ENCODE measurements at regions not wholly inside any gene's neighbourhood (a gene's known extent, or its start where the extent isn't known, plus 50 kb on each side); places are given as distances from the start of the nearest gene placed in this dataset.

- TF ChIP-seq ATF7 (IDR thresholded peaks at IDR 0.05; ENCODE audit: low read depth) = no peak
- no peak for TF ChIP-seq BRCA1 (IDR thresholded peaks at IDR 0.05; ENCODE audit: low read depth, low read length)
- TF ChIP-seq KLF5 (IDR thresholded peaks at IDR 0.05; ENCODE audit: partially characterized antibody) = no peak
- no peak for TF ChIP-seq NR2C2 (IDR thresholded peaks at IDR 0.05; ENCODE audit: borderline replicate concordance, control insufficient read depth, insufficient read length, low read depth)
- no peak for TF ChIP-seq HDGF (IDR thresholded peaks at IDR 0.05)
- TF ChIP-seq USF2 (IDR thresholded peaks at IDR 0.05; ENCODE audit: borderline replicate concordance, low read depth, low read length) = no peak
- SMC1A ChIA-PET (ENCODE audit: uncharacterized antibody, unreplicated experiment) = interaction anchor here (0.5 to 1.1 kb wide), 2 partner anchors 9 to 11 kb away, joined by 3 read pairs; no protein-coding TSS in a partner anchor
- H3K9me3 ChIP-seq (replicated peaks; ENCODE audit: control insufficient read depth, insufficient read depth, low read length) = no peaks in the 10 kb centered on the region
- no peaks in the 10 kb centered on the region for H4K20me1 ChIP-seq (ENCODE audit: control insufficient read depth, insufficient read depth)
- ATAC-seq (no peak), DNase-seq (ENCODE audit: low read depth, low spot score) (no peak), FAIRE-seq (no peak)
- POLR2A ChIA-PET = no interaction called here
- in situ Hi-C loops (cut with MboI) (no loop called here), intact Hi-C loops (cut with micrococcal nuclease; ENCODE audit: unreplicated experiment) (no loop called here)
- H2AFZ ChIP-seq (ENCODE audit: control insufficient read depth, low read depth, low read length) = no peak overlapping the region
- RAD21 ChIA-PET (ENCODE audit: unreplicated experiment) = no interaction called here
- H3K27ac ChIP-seq (ENCODE audit: control insufficient read depth, insufficient read depth) = no peak overlapping the region
- H3K79me2 ChIP-seq (ENCODE audit: control insufficient read depth, insufficient read depth, low read length) = no peaks in the 10 kb centered on the region
- H3K9ac ChIP-seq (ENCODE audit: control insufficient read depth, insufficient read depth, low read length) = no peak overlapping the region
- no peaks in the 10 kb centered on the region for H3K36me3 ChIP-seq (ENCODE audit: control insufficient read depth in 2 of 2, insufficient read depth in 2 of 2, low read length in 1 of 2)
- H3K4me2 ChIP-seq (ENCODE audit: control insufficient read depth, insufficient read depth) = no peak overlapping the region
- H3K27me3 ChIP-seq (replicated peaks in 1 of 2; ENCODE audit: control insufficient read depth in 2 of 2, insufficient read depth in 2 of 2, low read length in 1 of 2) = no peaks in the 10 kb centered on the region
- no peaks in the 10 kb centered on the region for H3K4me1 ChIP-seq (ENCODE audit: control insufficient read depth, insufficient read depth, low read length)
- no peak overlapping the region for H3K4me3 ChIP-seq
- WGBS (ENCODE audit: insufficient coverage, insufficient replicate concordance, low lambda C conversion rate, missing lambda C conversion rate) = 3% methylated on average over 3 of the region's 3 CpGs
- BruUV-seq (replicated peaks) = no TSS peak
- CTCF ChIA-PET = no interaction called here
Observed at GRCh38 chr13:109575821-109576220, 210.6 kb downstream of the IRS2 start.

GRCh38 chr13:109572389-109572788, 214.0 kb downstream of the IRS2 start:
- CTCF ChIA-PET = no interaction called here
- TF ChIP-seq PML (IDR thresholded peaks at IDR 0.05; ENCODE audit: low read length) = no peak
- TF ChIP-seq RAD21 (IDR thresholded peaks at IDR 0.05; ENCODE audit: insufficient read depth, low read depth, low read length) = no peak
- no peak for TF ChIP-seq CUX1 (IDR thresholded peaks at IDR 0.05; ENCODE audit: insufficient replicate concordance, low read depth, low read length)
- TF ChIP-seq CBX3 (IDR thresholded peaks at IDR 0.05; ENCODE audit: borderline replicate concordance, low read depth) = no peak
- TF ChIP-seq HDAC6 (IDR thresholded peaks at IDR 0.05; ENCODE audit: unreplicated experiment) = no peak
- no peak for TF ChIP-seq SMAD1 (IDR thresholded peaks at IDR 0.05; ENCODE audit: low read depth, partially characterized antibody)
- TF ChIP-seq ZNF24 (IDR thresholded peaks at IDR 0.05) = no peak
- no peak for TF ChIP-seq CHD4 (IDR thresholded peaks at IDR 0.05)
- no peak for TF ChIP-seq NBN (IDR thresholded peaks at IDR 0.05)
- no peak for TF ChIP-seq KLF5 (IDR thresholded peaks at IDR 0.05; ENCODE audit: partially characterized antibody)

More at GRCh38 chr13:109572389-109572788, 214.0 kb downstream of the IRS2 start:
- Histone ChIP-seq H2AFZ (ENCODE audit: control insufficient read depth, low read depth, low read length) (no peak overlapping the region), H3K79me2 (ENCODE audit: control insufficient read depth, insufficient read depth, low read length) (no peaks in the 10 kb centered on the region), H3K4me1 (ENCODE audit: control insufficient read depth, insufficient read depth, low read length) (no peaks in the 10 kb centered on the region), H3K4me2 (ENCODE audit: control insufficient read depth, insufficient read depth) (no peak overlapping the region), H3K36me3 (ENCODE audit: control insufficient read depth in 2 of 2, insufficient read depth in 2 of 2, low read length in 1 of 2) (no peaks in the 10 kb centered on the region), H3K27ac (ENCODE audit: control insufficient read depth, insufficient read depth) (no peak overlapping the region), H3K27me3 (replicated peaks in 1 of 2; ENCODE audit: control insufficient read depth in 2 of 2, insufficient read depth in 2 of 2, low read length in 1 of 2) (no peaks in the 10 kb centered on the region), H3K9me3 (replicated peaks; ENCODE audit: control insufficient read depth, insufficient read depth, low read length) (no peaks in the 10 kb centered on the region), H3K9ac (ENCODE audit: control insufficient read depth, insufficient read depth, low read length) (no peak overlapping the region), H3K4me3 (no peak overlapping the region), H4K20me1 (ENCODE audit: control insufficient read depth, insufficient read depth) (no peaks in the 10 kb centered on the region)
- no peak for ATAC-seq
- no peak for DNase-seq (ENCODE audit: low read depth, low spot score)
- RAD21 ChIA-PET (ENCODE audit: unreplicated experiment) = no interaction called here
- POLR2A ChIA-PET = no interaction called here
- WGBS (ENCODE audit: insufficient coverage, insufficient replicate concordance, low lambda C conversion rate, missing lambda C conversion rate) = 58% methylated on average over 6 of the region's 6 CpGs
- intact Hi-C loops (cut with micrococcal nuclease; ENCODE audit: unreplicated experiment) = no loop called here
- no peak for FAIRE-seq
- no TSS peak for BruUV-seq (replicated peaks)
- SMC1A ChIA-PET (ENCODE audit: uncharacterized antibody, unreplicated experiment) = no interaction called here
- in situ Hi-C loops (cut with MboI) = no loop called here

Data from GM12878 (cell line).